A204.1 (cell line): ENCODE measurements at regions not wholly inside any gene's neighbourhood (a gene's known extent, or its start where the extent isn't known, plus 50 kb on each side); places are given as distances from the start of the nearest gene placed in this dataset.
A peak's percentile ranks its signal among the peaks of the same experiment; 100 is the strongest.

Source experiments
- FAIRE-seq: peaks from 2 replicates; lab custom pipeline; 2012; peaks lifted over from hg19 to GRCh38; lab: Jason Lieb, UNC

- no peak for FAIRE-seq
Measured at GRCh38 chr9:18235181-18235908, 238.6 kb upstream of the ADAMTSL1 start.

- FAIRE-seq = no peak
Measured at GRCh38 chr9:18236336-18236735, 237.6 kb upstream of the ADAMTSL1 start.

GRCh38 chr9:18237776-18238175, 236.2 kb upstream of the ADAMTSL1 start:
- FAIRE-seq = no peak

DNA sequence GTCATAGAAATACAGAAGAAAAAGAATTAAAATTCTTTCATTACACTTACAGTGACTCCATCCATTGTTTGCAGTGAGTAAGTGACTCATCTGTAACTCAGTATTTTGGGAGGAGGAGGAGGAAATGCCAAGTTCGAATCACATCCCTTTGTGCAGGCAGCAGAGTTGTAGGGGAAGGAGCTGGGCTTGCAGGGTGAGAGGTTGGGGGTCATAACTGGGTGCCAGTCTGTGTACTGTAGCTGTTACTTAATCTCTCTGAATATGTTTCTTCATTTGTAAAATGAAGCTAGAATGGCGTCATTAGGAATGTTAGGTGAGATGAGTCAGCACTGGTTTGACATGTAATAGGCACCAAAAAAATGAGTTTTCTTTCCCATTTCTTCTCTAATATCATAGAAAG, 235.7 kb upstream of the ADAMTSL1 start:
- FAIRE-seq = no peak

GRCh38 chr9:18238752-18239447, 235.1 kb upstream of the ADAMTSL1 start:
- no peak for FAIRE-seq

DNA sequence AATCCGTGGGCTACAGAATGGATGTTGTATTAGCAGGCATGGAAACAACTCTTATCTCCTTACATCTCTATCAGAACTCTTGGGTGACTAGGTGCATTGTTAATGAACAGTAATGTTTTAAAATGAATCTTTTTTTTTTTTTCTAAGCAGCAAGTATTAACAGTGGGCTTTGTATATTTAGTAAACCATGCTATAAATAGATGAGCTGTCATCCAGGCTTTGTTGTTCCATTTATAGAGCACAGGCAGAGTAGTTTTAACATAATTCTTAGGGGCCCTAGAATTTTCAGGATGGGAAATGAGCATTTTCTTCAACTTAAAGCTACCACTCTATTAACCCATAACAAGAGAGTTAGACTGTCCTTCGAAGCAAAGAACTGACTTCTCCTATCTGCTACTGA, 233.7 kb upstream of the ADAMTSL1 start:
- no peak for FAIRE-seq

GRCh38 chr9:18245911-18246310, 228.0 kb upstream of the ADAMTSL1 start:
- FAIRE-seq = no peak

GRCh38 chr9:18250053-18250452, 223.9 kb upstream of the ADAMTSL1 start:
- no peak for FAIRE-seq

GRCh38 chr9:18253950-18254349, 220.0 kb upstream of the ADAMTSL1 start:
- FAIRE-seq = no peak

- FAIRE-seq = peak; percentile 89
Measured at GRCh38 chr9:18255158-18255629, 218.8 kb upstream of the ADAMTSL1 start.

DNA sequence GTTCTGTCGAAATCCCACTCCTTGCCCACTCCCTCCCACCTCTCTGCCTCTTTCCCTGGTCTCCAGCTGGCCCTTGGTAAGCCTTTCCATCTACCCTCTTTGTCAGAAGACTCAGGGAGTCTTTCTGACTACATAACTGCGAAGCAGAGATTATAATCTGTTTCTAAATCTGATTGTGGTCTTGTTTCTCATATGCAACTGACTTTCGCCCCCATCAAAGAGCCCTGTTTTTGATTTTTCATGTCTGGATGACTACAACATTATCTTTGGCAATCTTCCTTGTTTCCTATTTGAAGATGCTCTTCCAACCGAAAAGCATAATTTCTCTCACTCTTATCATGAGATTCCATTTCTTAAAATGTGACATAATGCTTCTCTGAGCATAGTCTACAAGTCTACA, 218.2 kb upstream of the ADAMTSL1 start:
- no peak for FAIRE-seq

GRCh38 chr9:18256568-18256967, 217.4 kb upstream of the ADAMTSL1 start:
- FAIRE-seq = no peak

- FAIRE-seq = no peak
Measured at GRCh38 chr9:18260521-18260920, 213.4 kb upstream of the ADAMTSL1 start.

DNA sequence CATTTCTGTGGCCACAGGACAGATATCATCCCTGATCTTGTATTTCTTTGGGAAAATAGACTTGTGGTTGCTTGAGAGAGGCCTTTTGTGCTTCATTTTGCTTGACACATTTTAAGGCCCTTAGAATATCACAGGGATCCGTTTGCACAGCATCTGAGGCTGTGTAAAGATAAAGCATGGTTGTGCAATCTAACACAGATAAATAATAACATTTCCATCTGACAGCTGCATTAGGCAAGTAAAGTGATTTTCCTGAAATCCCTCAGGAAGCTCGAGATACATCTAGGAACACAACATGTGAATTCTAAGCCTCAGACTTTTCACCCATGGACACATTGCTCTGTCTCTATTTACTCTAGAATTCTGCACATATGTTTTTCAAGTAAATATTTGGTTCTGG, 212.8 kb upstream of the ADAMTSL1 start:
- FAIRE-seq = no peak

GRCh38 chr9:18263377-18263776, 210.6 kb upstream of the ADAMTSL1 start:
- FAIRE-seq = no peak

DNA sequence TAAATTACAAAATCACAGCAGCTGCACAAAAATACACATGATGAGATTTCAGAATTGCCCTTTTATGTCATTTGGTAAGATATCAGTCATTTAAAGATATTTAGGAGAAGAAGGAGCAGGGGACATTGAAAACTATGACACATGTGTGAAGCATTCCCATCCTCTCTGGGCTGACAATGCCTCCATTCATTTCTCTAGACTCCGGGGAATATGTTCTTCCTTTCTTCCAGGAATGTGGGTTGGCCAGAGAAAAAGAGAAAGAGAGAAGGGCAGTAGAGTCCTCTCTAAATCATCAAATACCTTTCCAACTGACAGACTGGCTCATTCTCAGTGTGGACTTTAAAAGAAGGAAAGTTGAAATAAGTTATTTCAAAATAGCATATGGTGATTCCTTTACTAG, 205.6 kb upstream of the ADAMTSL1 start:
- FAIRE-seq = no peak

DNA sequence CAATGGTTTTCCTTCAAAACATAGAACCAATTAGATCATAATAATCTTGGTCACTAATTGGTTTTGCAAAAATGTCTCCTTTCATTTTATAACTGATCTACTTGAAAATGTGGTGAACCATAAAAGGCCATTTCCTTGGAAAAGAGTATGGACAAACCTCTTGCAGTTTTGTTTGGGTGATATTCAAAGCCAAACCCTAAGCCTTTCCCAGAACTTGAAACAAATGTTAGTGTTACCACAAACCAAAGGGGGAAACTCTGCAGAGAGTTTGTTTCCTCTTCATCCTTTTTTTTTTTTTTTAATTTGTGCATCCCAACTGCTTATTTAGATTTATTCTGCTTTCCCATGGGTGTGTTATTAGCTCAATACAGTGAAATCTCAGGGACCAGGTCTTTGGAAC, 204.4 kb upstream of the ADAMTSL1 start:
- FAIRE-seq = no peak

DNA sequence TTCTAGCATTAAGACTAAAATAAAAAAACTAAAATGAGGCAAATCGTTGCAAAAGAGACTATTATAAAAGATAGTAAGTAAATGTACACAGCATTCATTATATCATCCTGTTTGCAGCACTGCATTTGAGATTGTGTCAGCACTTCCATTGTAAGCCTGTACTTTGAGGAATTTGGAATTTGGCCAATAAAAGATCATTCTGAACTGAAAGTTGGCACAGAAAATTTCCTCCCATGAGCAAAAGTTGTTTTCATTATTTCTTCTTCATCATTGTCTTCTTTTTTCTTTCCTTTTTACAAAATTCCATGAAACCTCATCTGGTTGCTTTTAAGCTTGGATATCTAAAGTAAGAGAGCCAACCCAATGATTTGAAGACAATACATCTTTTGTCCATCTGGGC, 199.3 kb upstream of the ADAMTSL1 start:
- no peak for FAIRE-seq

DNA sequence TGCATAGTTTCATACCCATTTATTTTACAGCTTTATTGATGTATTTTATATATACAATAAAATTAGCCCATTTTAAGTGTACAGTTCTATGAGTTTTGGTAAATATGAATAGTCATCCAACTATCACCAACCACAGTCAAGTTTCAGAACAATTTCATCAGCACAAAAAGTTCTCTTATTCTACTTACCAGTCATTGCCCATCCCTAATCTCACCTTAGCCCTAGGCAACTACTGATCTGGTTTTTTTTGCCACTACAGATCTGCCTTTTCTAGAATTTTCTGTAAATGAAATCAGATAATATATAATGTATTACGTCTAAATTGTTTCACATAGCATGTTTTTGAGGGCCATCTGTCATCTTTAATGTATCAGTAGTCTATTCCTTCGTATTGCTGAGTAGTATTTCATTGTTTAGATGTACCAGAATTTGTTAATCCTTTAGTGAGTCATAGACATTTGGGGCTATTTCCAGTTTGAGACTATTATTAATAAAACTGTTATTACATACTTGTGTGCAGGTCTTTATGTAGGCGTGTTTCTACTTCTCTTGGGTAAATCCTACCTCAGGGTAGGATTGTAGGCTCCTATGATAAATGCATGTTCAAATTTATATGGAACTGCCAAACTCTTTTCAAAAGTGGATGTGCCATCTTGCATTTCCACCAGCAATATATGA, 198.5 kb upstream of the ADAMTSL1 start:
- no peak for FAIRE-seq

GRCh38 chr9:18281291-18281690, 192.7 kb upstream of the ADAMTSL1 start:
- no peak for FAIRE-seq

- FAIRE-seq = no peak
Measured at GRCh38 chr9:18294229-18294628, 179.7 kb upstream of the ADAMTSL1 start.

- no peak for FAIRE-seq
Measured at GRCh38 chr9:18296702-18297055, 177.3 kb upstream of the ADAMTSL1 start.

- FAIRE-seq = no peak
Measured at GRCh38 chr9:18297056-18297841, 176.7 kb upstream of the ADAMTSL1 start.
